SU-DHL-6 (cell line): ENCODE measurements at regions not wholly inside any gene's neighbourhood (a gene's known extent, or its start where the extent isn't known, plus 50 kb on each side); places are given as distances from the start of the nearest gene placed in this dataset.

Source experiments
- CTCF ChIP-seq: fragments of 200-600 bp; sonication (generic); IDR thresholded peaks from one replicate; pipeline ENCODE4 v1.5.1; 2017; ENCODE audit warnings: antibody characterized with exemption, mild to moderate bottlenecking, low read length, moderate library complexity; ENCODE audit not compliant: insufficient read depth, poor library complexity, severe bottlenecking
- EZH2phosphoT487 ChIP-seq: fragments of 200-600 bp; sonication (generic), shearing (Covaris generic); conservative IDR thresholded peaks from 2 replicates; pipeline ENCODE4 v1.6.1; 2018; ENCODE audit warnings: mild to moderate bottlenecking, antibody characterized with exemption, low read length, moderate library complexity, mixed read lengths

- TF ChIP-seq CTCF (no peak), EZH2phosphoT487 (no peak)
Observed at GRCh38 chr10:57706016-57706415, 561.7 kb downstream of the IPMK start.
